ENCODE measurements at regions not wholly inside any gene's neighbourhood (a gene's known extent, or its start where the extent isn't known, plus 50 kb on each side); places are given as distances from the start of the nearest gene placed in this dataset.
"Not testable (repeated sequence)": the region's sequence is repeated elsewhere in the genome, so short reads cannot be mapped to it uniquely, and the experiment has no call there.

- WGBS, 5 donors: 46 to 63% (median 52%) methylated on average over 8 of the region's 8 CpGs
- H3K27ac ChIP-seq; H3K4me1 ChIP-seq; DNase-seq; H3K36me3 ChIP-seq; H3K27me3 ChIP-seq; H3K4me3 ChIP-seq; intact Hi-C loops (cut with DNase I; ENCODE audit: low total_unique reads); H3K9me3 ChIP-seq: not testable (repeated sequence)
These were observed 187.4 kb upstream of the LRRC61 start for GRCh38 chr7:150135620-150136190.

- H3K9me3 ChIP-seq; H3K4me3 ChIP-seq; H3K27me3 ChIP-seq; H3K27ac ChIP-seq; H3K4me1 ChIP-seq; DNase-seq; intact Hi-C loops (cut with DNase I; ENCODE audit: low total_unique reads); H3K36me3 ChIP-seq: not testable (repeated sequence)
- WGBS, 5 donors: 72 to 87% (median 86%) methylated on average over 5 of the region's 5 CpGs
These were observed 183.3 kb upstream of the LRRC61 start for GRCh38 chr7:150139840-150140239.

GRCh38 chr7:150141525-150142345 is 181.4 kb upstream of the LRRC61 start:
- intact Hi-C loops (cut with DNase I; ENCODE audit: low total_unique reads); H3K9me3 ChIP-seq; H3K36me3 ChIP-seq; H3K27ac ChIP-seq; H3K27me3 ChIP-seq; H3K4me3 ChIP-seq; DNase-seq; H3K4me1 ChIP-seq: not testable (repeated sequence)
- 75 to 83% (median 79%) methylated on average over 10 to 12 of the region's 13 CpGs for WGBS, 5 donors

DNA sequence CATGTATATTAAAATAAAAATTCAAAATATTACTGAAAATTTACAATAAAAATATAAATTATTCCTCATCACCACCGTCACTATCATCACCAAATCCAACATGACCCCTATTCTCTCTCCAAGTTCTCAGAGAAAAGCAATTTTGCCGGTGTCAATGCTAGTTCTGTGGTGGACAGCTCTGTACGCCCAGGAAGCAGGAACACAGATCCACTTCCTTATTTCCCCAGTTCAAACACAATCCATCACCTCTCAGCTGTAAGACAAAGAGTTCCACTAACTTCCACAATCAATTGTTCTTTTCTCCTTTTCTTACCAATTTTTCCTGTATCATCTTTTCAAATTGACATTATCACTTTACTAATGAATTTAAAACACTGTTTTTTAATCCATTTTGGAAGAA is 177.0 kb upstream of the LRRC61 start:
- H3K27ac ChIP-seq; H3K9me3 ChIP-seq; intact Hi-C loops (cut with DNase I; ENCODE audit: low total_unique reads); H3K4me3 ChIP-seq; H3K36me3 ChIP-seq; H3K4me1 ChIP-seq; H3K27me3 ChIP-seq; DNase-seq: not testable (repeated sequence)
- WGBS, 5 donors: 61 to 76% (median 70%) methylated on average over 2 to 3 of the region's 3 CpGs

DNA sequence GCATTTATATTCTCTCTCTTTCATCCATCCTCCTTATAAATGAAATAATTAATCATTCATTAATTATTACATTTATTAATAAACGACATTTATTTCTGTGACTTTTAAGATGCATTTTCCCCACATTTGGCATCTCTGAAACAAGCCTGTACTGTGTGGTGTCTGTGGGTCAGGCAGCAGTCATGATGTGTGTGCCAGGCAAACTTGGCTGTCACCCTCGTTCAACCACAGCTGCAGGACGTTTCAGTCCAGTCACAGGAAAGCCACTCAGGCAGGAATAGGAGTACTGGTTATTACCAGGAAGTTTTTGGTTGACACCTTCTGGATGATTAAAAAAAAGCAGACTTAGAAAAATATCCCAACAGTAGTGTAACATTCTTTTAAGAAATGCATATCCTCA is 175.6 kb upstream of the LRRC61 start:
- DNase-seq; intact Hi-C loops (cut with DNase I; ENCODE audit: low total_unique reads); H3K4me1 ChIP-seq; H3K36me3 ChIP-seq; H3K27ac ChIP-seq; H3K27me3 ChIP-seq; H3K4me3 ChIP-seq; H3K9me3 ChIP-seq: not testable (repeated sequence)
- WGBS, 5 donors: 40 to 47% (median 43%) methylated on average over 2 to 3 of the region's 3 CpGs

GRCh38 chr7:150156015-150156414 is 167.1 kb upstream of the LRRC61 start:
- H3K36me3 ChIP-seq; intact Hi-C loops (cut with DNase I; ENCODE audit: low total_unique reads); H3K27ac ChIP-seq; H3K27me3 ChIP-seq; H3K4me1 ChIP-seq; DNase-seq; H3K9me3 ChIP-seq; H3K4me3 ChIP-seq: not testable (repeated sequence)
- 68 to 92% (median 85%) methylated on average over 2 to 4 of the region's 4 CpGs for WGBS, 5 donors

GRCh38 chr7:150158696-150159095 is 164.5 kb upstream of the LRRC61 start:
- H3K36me3 ChIP-seq; H3K4me1 ChIP-seq; H3K27me3 ChIP-seq; intact Hi-C loops (cut with DNase I; ENCODE audit: low total_unique reads); H3K27ac ChIP-seq; H3K4me3 ChIP-seq; DNase-seq; H3K9me3 ChIP-seq: not testable (repeated sequence)
- 81 to 94% (median 86%) methylated on average over 14 to 15 of the region's 15 CpGs for WGBS, 5 donors

DNA sequence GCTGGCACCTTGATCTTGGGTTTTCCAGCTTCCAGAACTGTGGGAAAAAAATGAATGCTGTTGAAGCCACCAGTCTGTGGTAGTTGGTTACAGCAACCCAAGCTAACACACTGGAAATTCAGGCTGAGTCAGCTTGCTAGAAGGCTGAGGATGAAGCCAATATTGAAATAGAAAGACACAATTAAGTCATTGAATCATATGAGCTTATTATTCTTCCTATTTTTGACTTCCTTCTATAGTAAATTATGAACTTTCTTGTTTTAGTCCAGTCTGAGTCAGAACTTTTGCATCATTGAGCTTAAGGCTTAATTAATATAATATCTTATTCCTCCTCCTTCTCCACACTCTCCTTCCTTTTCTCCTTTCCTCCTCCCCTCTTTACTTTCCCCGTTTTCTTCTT is 153.6 kb upstream of the LRRC61 start:
- H3K4me1 ChIP-seq; intact Hi-C loops (cut with DNase I; ENCODE audit: low total_unique reads); H3K9me3 ChIP-seq; H3K36me3 ChIP-seq; H3K27me3 ChIP-seq; DNase-seq; H3K4me3 ChIP-seq; H3K27ac ChIP-seq: not testable (repeated sequence)
- WGBS, 5 donors: 82 to 92% (median 89%) methylated on average over 1 of the region's 1 CpG

- H3K27me3 ChIP-seq; DNase-seq; H3K36me3 ChIP-seq; H3K27ac ChIP-seq; H3K4me1 ChIP-seq; intact Hi-C loops (cut with DNase I; ENCODE audit: low total_unique reads); H3K9me3 ChIP-seq; H3K4me3 ChIP-seq: not testable (repeated sequence)
- 75 to 100% (median 89%) methylated on average over 2 to 3 of the region's 4 CpGs for WGBS, 5 donors
These were observed 153.1 kb upstream of the LRRC61 start for GRCh38 chr7:150169943-150170490.

- DNase-seq; H3K27ac ChIP-seq; H3K9me3 ChIP-seq; H3K27me3 ChIP-seq; H3K4me1 ChIP-seq; H3K36me3 ChIP-seq; H3K4me3 ChIP-seq; intact Hi-C loops (cut with DNase I; ENCODE audit: low total_unique reads): not testable (repeated sequence)
- WGBS, 5 donors: 89 to 100% (median 94%) methylated on average over 1 of the region's 1 CpG
These were observed 139.6 kb upstream of the LRRC61 start for GRCh38 chr7:150183602-150184001.

DNA sequence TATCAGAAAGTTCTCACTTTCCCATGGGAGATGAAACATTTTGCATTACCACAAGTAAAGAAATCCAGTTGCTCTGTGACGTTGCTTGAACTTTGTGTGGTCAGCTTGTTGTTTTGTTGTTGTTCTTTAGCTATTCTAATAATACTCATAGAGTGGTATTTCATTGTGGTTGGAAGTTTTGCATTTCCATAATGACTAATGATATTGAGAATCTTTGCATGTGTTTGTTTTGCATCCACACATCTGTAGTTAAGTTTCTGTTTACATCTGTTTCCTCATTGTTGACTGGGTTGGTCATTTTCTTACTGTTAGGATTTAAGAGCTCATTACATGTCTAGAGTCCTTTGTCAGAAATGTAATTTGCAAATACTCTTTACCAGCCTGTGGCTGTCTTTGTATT is 133.2 kb upstream of the LRRC61 start:
- 29 to 61% (median 53%) methylated on average over 1 of the region's 1 CpG for WGBS, 5 donors

GRCh38 chr7:150192541-150192940 is 130.6 kb upstream of the LRRC61 start:
- WGBS, 5 donors: 64 to 74% (median 73%) methylated on average over 4 of the region's 4 CpGs
- H3K36me3 ChIP-seq; H3K9me3 ChIP-seq; H3K4me1 ChIP-seq; DNase-seq; H3K27me3 ChIP-seq; intact Hi-C loops (cut with DNase I; ENCODE audit: low total_unique reads); H3K27ac ChIP-seq; H3K4me3 ChIP-seq: not testable (repeated sequence)

More for the DNA sequence above, 133.2 kb upstream of the LRRC61 start:
- H3K36me3 ChIP-seq; H3K9me3 ChIP-seq; H3K27me3 ChIP-seq; H3K4me3 ChIP-seq; H3K4me1 ChIP-seq; intact Hi-C loops (cut with DNase I; ENCODE audit: low total_unique reads); DNase-seq; H3K27ac ChIP-seq: not testable (repeated sequence)

All from stomach (tissue), 8 donors.